ENCODE measurements at regions not wholly inside any gene's neighbourhood (a gene's known extent, or its start where the extent isn't known, plus 50 kb on each side); places are given as distances from the start of the nearest gene placed in this dataset.

DNA sequence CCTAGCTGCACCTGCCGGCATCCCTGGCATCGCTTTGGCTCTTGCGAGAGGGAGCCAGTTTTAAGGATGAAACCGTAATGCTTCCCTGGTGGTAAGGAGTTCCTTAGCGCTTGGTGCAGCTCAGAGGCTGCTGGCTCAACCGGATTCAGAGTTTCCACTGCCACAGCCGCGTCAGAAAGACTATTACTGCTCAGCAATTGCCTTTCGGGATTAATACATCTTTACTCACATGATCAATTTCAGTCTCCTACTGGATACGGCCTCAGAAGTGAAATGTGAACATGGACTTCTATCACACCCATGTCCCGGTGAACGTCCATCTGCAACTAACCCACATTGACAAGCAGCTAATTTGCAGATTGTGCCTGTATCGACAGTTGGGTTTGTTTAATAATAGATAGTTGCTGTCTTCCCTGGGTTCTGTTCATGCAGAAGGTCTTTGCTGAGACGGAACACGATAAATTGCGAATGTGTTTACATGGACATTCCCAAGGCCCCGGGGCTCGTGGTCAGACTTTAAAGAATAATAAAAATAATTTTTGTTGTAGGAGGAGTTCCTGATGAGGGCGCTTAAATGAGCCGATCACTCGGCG, 175.4 kb downstream of the ENGASE start:
- TF ChIP-seq POLR2A (IDR thresholded peaks at IDR 0.05): no peak
- TF ChIP-seq, protein P1, sequence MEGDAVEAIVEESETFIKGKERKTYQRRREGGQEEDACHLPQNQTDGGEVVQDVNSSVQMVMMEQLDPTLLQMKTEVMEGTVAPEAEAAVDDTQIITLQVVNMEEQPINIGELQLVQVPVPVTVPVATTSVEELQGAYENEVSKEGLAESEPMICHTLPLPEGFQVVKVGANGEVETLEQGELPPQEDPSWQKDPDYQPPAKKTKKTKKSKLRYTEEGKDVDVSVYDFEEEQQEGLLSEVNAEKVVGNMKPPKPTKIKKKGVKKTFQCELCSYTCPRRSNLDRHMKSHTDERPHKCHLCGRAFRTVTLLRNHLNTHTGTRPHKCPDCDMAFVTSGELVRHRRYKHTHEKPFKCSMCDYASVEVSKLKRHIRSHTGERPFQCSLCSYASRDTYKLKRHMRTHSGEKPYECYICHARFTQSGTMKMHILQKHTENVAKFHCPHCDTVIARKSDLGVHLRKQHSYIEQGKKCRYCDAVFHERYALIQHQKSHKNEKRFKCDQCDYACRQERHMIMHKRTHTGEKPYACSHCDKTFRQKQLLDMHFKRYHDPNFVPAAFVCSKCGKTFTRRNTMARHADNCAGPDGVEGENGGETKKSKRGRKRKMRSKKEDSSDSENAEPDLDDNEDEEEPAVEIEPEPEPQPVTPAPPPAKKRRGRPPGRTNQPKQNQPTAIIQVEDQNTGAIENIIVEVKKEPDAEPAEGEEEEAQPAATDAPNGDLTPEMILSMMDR (IDR thresholded peaks at IDR 0.05 in 8 of 11, conservative IDR thresholded peaks at IDR 0.05 in 3 of 11): no peak
- TF ChIP-seq POLR2AphosphoS5 (IDR thresholded peaks at IDR 0.05): no peak
